ENCODE measurements at regions not wholly inside any gene's neighbourhood (a gene's known extent, or its start where the extent isn't known, plus 50 kb on each side); places are given as distances from the start of the nearest gene placed in this dataset.

- H3K27ac ChIP-seq (ENCODE audit: insufficient read depth, low read depth, low read length), result no peak overlapping the region
- DNase-seq (ENCODE audit: low read depth, low spot score) (no peak), FAIRE-seq (no peak)
- H3K9me1 ChIP-seq (replicated peaks; ENCODE audit: control insufficient read depth, extremely low read depth, insufficient read depth, low read length), result no peaks in the 10 kb centered on the region
- no peaks in the 10 kb centered on the region for H3K4me1 ChIP-seq (ENCODE audit: control insufficient read depth, extremely low read depth, insufficient read depth, low read length)
- H3K27me3 ChIP-seq (ENCODE audit: control insufficient read depth in 2 of 2, insufficient read depth in 2 of 2, low read length in 2 of 2), result no peaks in the 10 kb centered on the region
- H3K36me3 ChIP-seq (ENCODE audit: control insufficient read depth in 2 of 2, extremely low read depth in 1 of 2, insufficient read depth in 2 of 2, low read length in 2 of 2), result no peaks in the 10 kb centered on the region
- ChIA-PET CTCF (interaction anchor here (1.6 kb wide), 1 partner anchor 19 kb away, joined by 5 read pairs; no protein-coding TSS in a partner anchor), POLR2A (no interaction called here)
- H3K4me2 ChIP-seq (ENCODE audit: insufficient read depth, low read length), result no peak overlapping the region
- intact Hi-C loops (cut with micrococcal nuclease) (no loop called here), dilution Hi-C loops (cut with MboI; ENCODE audit: extremely low pct_ligation_motif_present, low sequenced_read_pairs) (no loop called here)
- H3K4me3 ChIP-seq (replicated peaks in 1 of 3; ENCODE audit: insufficient read depth in 1 of 3, low read depth in 1 of 3, low read length in 3 of 3), result no peak overlapping the region
- H3K9me3 ChIP-seq (replicated peaks; ENCODE audit: control insufficient read depth, insufficient read depth, low read length), result no peaks in the 10 kb centered on the region
- no TSS peak for BruUV-seq (replicated peaks)
- no peak overlapping the region for H3K9ac ChIP-seq (replicated peaks; ENCODE audit: extremely low read depth, insufficient read depth, low read length)
- no peak overlapping the region for H2AFZ ChIP-seq (ENCODE audit: low read depth, low read length)
- TF ChIP-seq POLR2AphosphoS5 (IDR thresholded peaks at IDR 0.05; ENCODE audit: insufficient read depth, low read depth, low read length) (no peak), GATA2 (IDR thresholded peaks at IDR 0.05; ENCODE audit: insufficient read depth, insufficient read length, low read depth, low read length) (no peak), MYC (IDR thresholded peaks at IDR 0.05; ENCODE audit: low read depth, low read length) (no peak), FOS (IDR thresholded peaks at IDR 0.05; ENCODE audit: borderline replicate concordance, insufficient read depth, low read length) (no peak), EZH2 (IDR thresholded peaks at IDR 0.05; ENCODE audit: borderline replicate concordance, low read depth, low read length, severe bottlenecking) (no peak), POLR2A (IDR thresholded peaks at IDR 0.05; ENCODE audit: low read depth, low read length) (no peak), JUN (IDR thresholded peaks at IDR 0.05; ENCODE audit: borderline replicate concordance, insufficient read depth, insufficient read length, low read depth) (no peak), CTCF (IDR thresholded peaks at IDR 0.05; ENCODE audit: extremely low read depth in 1 of 2, insufficient read depth in 1 of 2, low read depth in 1 of 2, low read length in 2 of 2) (no peak)
- TF ChIP-seq, protein P1, sequence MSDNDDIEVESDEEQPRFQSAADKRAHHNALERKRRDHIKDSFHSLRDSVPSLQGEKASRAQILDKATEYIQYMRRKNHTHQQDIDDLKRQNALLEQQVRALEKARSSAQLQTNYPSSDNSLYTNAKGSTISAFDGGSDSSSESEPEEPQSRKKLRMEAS (IDR thresholded peaks at IDR 0.05; ENCODE audit: insufficient read depth, insufficient read length), result no peak
- no peaks in the 10 kb centered on the region for H4K20me1 ChIP-seq (replicated peaks; ENCODE audit: control insufficient read depth, extremely low read depth, insufficient read depth, low read length)
- H3K79me2 ChIP-seq (ENCODE audit: control insufficient read depth, insufficient read depth, low read length), result no peaks in the 10 kb centered on the region
Observed at GRCh38 chr12:42750356-42750755, 160.8 kb upstream of the PRICKLE1 start.

Data from endothelial cell of umbilical vein (primary cell).